ENCODE measurements at regions not wholly inside any gene's neighbourhood (a gene's known extent, or its start where the extent isn't known, plus 50 kb on each side); places are given as distances from the start of the nearest gene placed in this dataset.

- H3K79me1 ChIP-seq (ENCODE audit: low read depth, low read length), result no peaks in the 10 kb centered on the region
- H3K4me2 ChIP-seq (ENCODE audit: insufficient read depth, low read length, poor library complexity, severe bottlenecking), result no peak overlapping the region
- H2BK15ac ChIP-seq (ENCODE audit: low read length), result no peak overlapping the region
- no peak overlapping the region for H4K8ac ChIP-seq (ENCODE audit: low read depth, low read length)
- no peak overlapping the region for H3K18ac ChIP-seq (ENCODE audit: low read length)
- no peak overlapping the region for H2AK5ac ChIP-seq (ENCODE audit: low read depth, low read length)
- no peak for DNase-seq (ENCODE audit: low spot score)
- no peak overlapping the region for H3K14ac ChIP-seq (ENCODE audit: low read length)
- no peak overlapping the region for H3K27ac ChIP-seq (replicated peaks; ENCODE audit: low read length)
- no peak overlapping the region for H3K4ac ChIP-seq (ENCODE audit: low read length)
- H4K91ac ChIP-seq (ENCODE audit: low read depth, low read length, poor library complexity), result no peak overlapping the region
- H2BK120ac ChIP-seq (ENCODE audit: low read depth, low read length), result no peak overlapping the region
- no peak overlapping the region for H3K9ac ChIP-seq (ENCODE audit: low read depth, low read length, poor library complexity)
- no peak overlapping the region for H2AFZ ChIP-seq (ENCODE audit: low read length)
- H3K36me3 ChIP-seq (replicated peaks in 1 of 2; ENCODE audit: control insufficient read depth in 2 of 2, insufficient read depth in 2 of 2, low read length in 2 of 2), result no peaks in the 10 kb centered on the region
- H3K4me3 ChIP-seq (ENCODE audit: low read length in 2 of 2), result no peak overlapping the region
- no peak overlapping the region for H2BK12ac ChIP-seq (ENCODE audit: low read length)
- H3K4me1 ChIP-seq (ENCODE audit: control insufficient read depth in 2 of 2, insufficient read depth in 1 of 2, low read depth in 1 of 2, low read length in 2 of 2), result peaks cover 3 to 17% of the 10 kb centered on the region in 2 donors
- H3K23ac ChIP-seq (ENCODE audit: low read depth, low read length, poor library complexity), result no peak overlapping the region
- H3K9me3 ChIP-seq (replicated peaks in 1 of 2; ENCODE audit: control insufficient read depth in 2 of 2, insufficient read depth in 1 of 2, low read depth in 1 of 2, low read length in 2 of 2), result peaks cover 11 to 24% of the 10 kb centered on the region in 2 donors
- WGBS, 2 donors (ENCODE audit: extremely low coverage in 2 of 2, insufficient read length in 2 of 2, insufficient replicate concordance in 1 of 2), result no CpG with 5 or more reads among the region's 1 CpG
- H3K27me3 ChIP-seq (ENCODE audit: control insufficient read depth in 3 of 3, insufficient read depth in 3 of 3, low read depth in 1 of 3, low read length in 3 of 3), result no peaks in the 10 kb centered on the region
- H2BK5ac ChIP-seq (ENCODE audit: low read length), result no peak overlapping the region
Measured at GRCh38 chr16:50444526-50444925, 75.7 kb upstream of the BRD7 start.

GRCh38 chr16:50442221-50442620, 73.4 kb upstream of the BRD7 start:
- Histone ChIP-seq H3K9me3 (replicated peaks in 1 of 2; ENCODE audit: control insufficient read depth in 2 of 2, insufficient read depth in 1 of 2, low read depth in 1 of 2, low read length in 2 of 2) (peaks cover 13 to 30% of the 10 kb centered on the region in 2 donors), H3K4me3 (ENCODE audit: low read length in 2 of 2) (no peak overlapping the region), H2BK12ac (ENCODE audit: low read length) (no peak overlapping the region), H2BK120ac (ENCODE audit: low read depth, low read length) (no peak overlapping the region), H3K9ac (ENCODE audit: low read depth, low read length, poor library complexity) (no peak overlapping the region), H3K27ac (replicated peaks; ENCODE audit: low read length) (no peak overlapping the region), H3K79me1 (ENCODE audit: low read depth, low read length) (no peaks in the 10 kb centered on the region), H3K36me3 (replicated peaks in 1 of 2; ENCODE audit: control insufficient read depth in 2 of 2, insufficient read depth in 2 of 2, low read length in 2 of 2) (no peaks in the 10 kb centered on the region), H3K4me1 (ENCODE audit: control insufficient read depth in 2 of 2, insufficient read depth in 1 of 2, low read depth in 1 of 2, low read length in 2 of 2) (peaks cover 0 to 17% of the 10 kb centered on the region in 2 donors), H2AK5ac (ENCODE audit: low read depth, low read length) (peak overlapping the region; percentile 4), H4K91ac (ENCODE audit: low read depth, low read length, poor library complexity) (no peak overlapping the region), H2AFZ (ENCODE audit: low read length) (no peak overlapping the region), H2BK15ac (ENCODE audit: low read length) (no peak overlapping the region), H4K8ac (ENCODE audit: low read depth, low read length) (no peak overlapping the region), H2BK5ac (ENCODE audit: low read length) (no peak overlapping the region), H3K4ac (ENCODE audit: low read length) (no peak overlapping the region), H3K18ac (ENCODE audit: low read length) (no peak overlapping the region), H3K14ac (ENCODE audit: low read length) (no peak overlapping the region), H3K23ac (ENCODE audit: low read depth, low read length, poor library complexity) (no peak overlapping the region), H3K4me2 (ENCODE audit: insufficient read depth, low read length, poor library complexity, severe bottlenecking) (no peak overlapping the region), H3K27me3 (ENCODE audit: control insufficient read depth in 3 of 3, insufficient read depth in 3 of 3, low read depth in 1 of 3, low read length in 3 of 3) (no peaks in the 10 kb centered on the region)
- WGBS, 2 donors (ENCODE audit: extremely low coverage in 2 of 2, insufficient read length in 2 of 2, insufficient replicate concordance in 1 of 2), result no CpG with 5 or more reads among the region's 3 CpGs
- no peak for DNase-seq (ENCODE audit: low spot score)

- no peak for DNase-seq (ENCODE audit: low spot score)
Measured at GRCh38 chr16:50441486-50442157, 72.8 kb upstream of the BRD7 start.

DNA sequence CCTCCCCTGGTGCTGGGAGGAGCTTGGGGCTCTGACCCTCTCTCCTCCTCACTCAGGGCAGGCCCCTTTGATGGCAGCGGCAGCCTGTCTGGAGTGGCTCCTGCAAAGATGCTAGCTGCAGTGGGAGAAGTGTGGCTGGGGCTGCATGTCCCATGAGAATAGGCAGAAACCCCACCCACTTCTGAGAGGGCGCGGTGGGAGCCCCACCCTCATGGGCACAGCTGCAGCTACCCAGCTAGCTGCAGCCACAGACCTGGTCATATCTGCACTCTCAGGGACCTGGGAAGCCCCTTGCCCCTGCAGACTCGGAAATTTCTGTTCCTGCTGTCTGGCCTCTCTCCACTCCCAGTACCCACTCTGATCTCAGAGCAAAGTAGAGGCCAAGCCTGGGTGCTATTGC, 72.2 kb upstream of the BRD7 start:
- no peak overlapping the region for H4K91ac ChIP-seq (ENCODE audit: low read depth, low read length, poor library complexity)
- H2BK5ac ChIP-seq (ENCODE audit: low read length), result no peak overlapping the region
- H3K27me3 ChIP-seq (ENCODE audit: control insufficient read depth in 3 of 3, insufficient read depth in 3 of 3, low read depth in 1 of 3, low read length in 3 of 3), result no peaks in the 10 kb centered on the region
- H3K14ac ChIP-seq (ENCODE audit: low read length), result no peak overlapping the region
- H3K4me1 ChIP-seq (ENCODE audit: control insufficient read depth in 2 of 2, insufficient read depth in 1 of 2, low read depth in 1 of 2, low read length in 2 of 2), result peaks cover 0 to 13% of the 10 kb centered on the region in 2 donors
- H3K4me3 ChIP-seq (ENCODE audit: low read length in 2 of 2), result no peak overlapping the region
- no peak overlapping the region for H3K4me2 ChIP-seq (ENCODE audit: insufficient read depth, low read length, poor library complexity, severe bottlenecking)
- H3K23ac ChIP-seq (ENCODE audit: low read depth, low read length, poor library complexity), result no peak overlapping the region
- H3K18ac ChIP-seq (ENCODE audit: low read length), result peak overlapping the region; percentile 33
- H3K27ac ChIP-seq (replicated peaks; ENCODE audit: low read length), result no peak overlapping the region
- no peak overlapping the region for H4K8ac ChIP-seq (ENCODE audit: low read depth, low read length)
- no peak overlapping the region for H2BK120ac ChIP-seq (ENCODE audit: low read depth, low read length)
- H2AK5ac ChIP-seq (ENCODE audit: low read depth, low read length), result no peak overlapping the region
- H2AFZ ChIP-seq (ENCODE audit: low read length), result no peak overlapping the region
- no peak for DNase-seq (ENCODE audit: low spot score)
- H3K9me3 ChIP-seq (replicated peaks in 1 of 2; ENCODE audit: control insufficient read depth in 2 of 2, insufficient read depth in 1 of 2, low read depth in 1 of 2, low read length in 2 of 2), result peaks cover 13 to 30% of the 10 kb centered on the region in 2 donors
- no peaks in the 10 kb centered on the region for H3K79me1 ChIP-seq (ENCODE audit: low read depth, low read length)
- no peak overlapping the region for H2BK12ac ChIP-seq (ENCODE audit: low read length)
- no peak overlapping the region for H3K4ac ChIP-seq (ENCODE audit: low read length)
- no peak overlapping the region for H2BK15ac ChIP-seq (ENCODE audit: low read length)
- WGBS, 2 donors (ENCODE audit: extremely low coverage in 2 of 2, insufficient read length in 2 of 2, insufficient replicate concordance in 1 of 2), result no CpG with 5 or more reads among the region's 4 CpGs
- H3K9ac ChIP-seq (ENCODE audit: low read depth, low read length, poor library complexity), result no peak overlapping the region
- H3K36me3 ChIP-seq (replicated peaks in 1 of 2; ENCODE audit: control insufficient read depth in 2 of 2, insufficient read depth in 2 of 2, low read length in 2 of 2), result no peaks in the 10 kb centered on the region

More at GRCh38 chr16:50441486-50442157, 72.8 kb upstream of the BRD7 start:
- H4K91ac ChIP-seq (ENCODE audit: low read depth, low read length, poor library complexity), result no peak overlapping the region
- H3K9me3 ChIP-seq (replicated peaks in 1 of 2; ENCODE audit: control insufficient read depth in 2 of 2, insufficient read depth in 1 of 2, low read depth in 1 of 2, low read length in 2 of 2), result peaks cover 13 to 30% of the 10 kb centered on the region in 2 donors
- H3K27me3 ChIP-seq (ENCODE audit: control insufficient read depth in 3 of 3, insufficient read depth in 3 of 3, low read depth in 1 of 3, low read length in 3 of 3), result no peaks in the 10 kb centered on the region
- no peak overlapping the region for H3K9ac ChIP-seq (ENCODE audit: low read depth, low read length, poor library complexity)
- no peak overlapping the region for H2AFZ ChIP-seq (ENCODE audit: low read length)
- H3K14ac ChIP-seq (ENCODE audit: low read length), result no peak overlapping the region
- H3K18ac ChIP-seq (ENCODE audit: low read length), result no peak overlapping the region
- H3K4me1 ChIP-seq (ENCODE audit: control insufficient read depth in 2 of 2, insufficient read depth in 1 of 2, low read depth in 1 of 2, low read length in 2 of 2), result peaks cover 0 to 14% of the 10 kb centered on the region in 2 donors
- no peak overlapping the region for H3K23ac ChIP-seq (ENCODE audit: low read depth, low read length, poor library complexity)
- H3K27ac ChIP-seq (replicated peaks; ENCODE audit: low read length), result no peak overlapping the region
- H4K8ac ChIP-seq (ENCODE audit: low read depth, low read length), result peak overlapping the region; percentile 32
- H2BK5ac ChIP-seq (ENCODE audit: low read length), result no peak overlapping the region
- WGBS, 2 donors (ENCODE audit: extremely low coverage in 2 of 2, insufficient read length in 2 of 2, insufficient replicate concordance in 1 of 2), result no CpG with 5 or more reads among the region's 7 CpGs
- no peak overlapping the region for H3K4me2 ChIP-seq (ENCODE audit: insufficient read depth, low read length, poor library complexity, severe bottlenecking)
- H3K79me1 ChIP-seq (ENCODE audit: low read depth, low read length), result no peaks in the 10 kb centered on the region
- H2BK120ac ChIP-seq (ENCODE audit: low read depth, low read length), result no peak overlapping the region
- H3K36me3 ChIP-seq (replicated peaks in 1 of 2; ENCODE audit: control insufficient read depth in 2 of 2, insufficient read depth in 2 of 2, low read length in 2 of 2), result no peaks in the 10 kb centered on the region
- H3K4ac ChIP-seq (ENCODE audit: low read length), result no peak overlapping the region
- H2BK12ac ChIP-seq (ENCODE audit: low read length), result no peak overlapping the region
- H2BK15ac ChIP-seq (ENCODE audit: low read length), result no peak overlapping the region
- H2AK5ac ChIP-seq (ENCODE audit: low read depth, low read length), result no peak overlapping the region
- no peak overlapping the region for H3K4me3 ChIP-seq (ENCODE audit: low read length in 2 of 2)
